GM23338 (cell line): ENCODE measurements at regions not wholly inside any gene's neighbourhood (a gene's known extent, or its start where the extent isn't known, plus 50 kb on each side); places are given as distances from the start of the nearest gene placed in this dataset.

Experiments used
- CREB1 ChIP-seq: fragments of 250-450 bp; sonication (Bioruptor Pico); IDR thresholded peaks from 2 replicates; pipeline ENCODE4 v1.5.0; 2020; ENCODE audit warnings: low read depth, mild to moderate bottlenecking, moderate library complexity
- CTCF ChIP-seq, 2 experiments: fragments of 200-600 bp in 1 of 2; sonication (generic) in 1 of 2; conservative IDR thresholded peaks; 2 replicates each; pipeline versions ENCODE4 v1.5.1 to v1.6.1; 2016 to 2017; ENCODE audit warnings: antibody characterized with exemption in 2 of 2, low read depth in 2 of 2, mild to moderate bottlenecking in 2 of 2, moderate library complexity in 1 of 2
- ETS1 ChIP-seq: IDR thresholded peaks from 2 replicates; pipeline ENCODE4 v1.6.1; 2016; ENCODE audit warnings: antibody characterized with exemption
- EZH2 ChIP-seq: fragments of 200-600 bp; sonication (generic); IDR thresholded peaks from one replicate; pipeline ENCODE4 v1.8.0; 2017; ENCODE audit warnings: antibody characterized with exemption, mild to moderate bottlenecking, low read depth; ENCODE audit not compliant: unreplicated experiment
- EZH2phosphoT487 ChIP-seq: fragments of 200-600 bp; sonication (generic); IDR thresholded peaks from one replicate; pipeline ENCODE4 v1.8.1; 2018; ENCODE audit warnings: antibody characterized with exemption; ENCODE audit not compliant: unreplicated experiment
- JUNB ChIP-seq: IDR thresholded peaks from one replicate; pipeline ENCODE4 v1.6.1; 2016; ENCODE audit warnings: antibody characterized with exemption; ENCODE audit not compliant: unreplicated experiment
- NANOG ChIP-seq: IDR thresholded peaks from 2 replicates; pipeline ENCODE4 v1.6.1; 2016; ENCODE audit warnings: antibody characterized with exemption, borderline replicate concordance
- POLR2AphosphoS5 ChIP-seq: IDR thresholded peaks from 2 replicates; pipeline ENCODE4 v1.6.1; 2016; ENCODE audit warnings: antibody characterized with exemption, low read depth
- REST ChIP-seq: IDR thresholded peaks from one replicate; pipeline ENCODE4 v1.6.1; 2018; ENCODE audit warnings: antibody characterized with exemption; ENCODE audit not compliant: unreplicated experiment
- STAT1 ChIP-seq: IDR thresholded peaks from one replicate; pipeline ENCODE4 v1.6.1; 2016; ENCODE audit warnings: antibody characterized with exemption; ENCODE audit not compliant: unreplicated experiment
- ZNF114 ChIP-seq: fragments of 250-450 bp; sonication (Bioruptor Pico); IDR thresholded peaks from 2 replicates; pipeline ENCODE4 v1.5.0; 2020; ENCODE audit warnings: mild to moderate bottlenecking, moderate library complexity
- ZNF331 ChIP-seq: fragments of 250-450 bp; sonication (Bioruptor Pico); IDR thresholded peaks from 2 replicates; pipeline ENCODE4 v1.5.0; 2020; ENCODE audit warnings: low read depth, mild to moderate bottlenecking, moderate library complexity
- ZNF462 ChIP-seq: fragments of 250-450 bp; sonication (Bioruptor Pico); IDR thresholded peaks from 2 replicates; pipeline ENCODE4 v1.5.0; 2020; ENCODE audit warnings: mild to moderate bottlenecking, moderate library complexity

- TF ChIP-seq POLR2AphosphoS5 (no peak), EZH2 (no peak), CTCF (conservative IDR thresholded peaks at IDR 0.05; ENCODE audit: low read depth in 2 of 2) (no peak), REST (no peak), STAT1 (no peak), CREB1 (CRISPR knock-in tag) (no peak), EZH2phosphoT487 (no peak), JUNB (no peak), NANOG (no peak), ETS1 (no peak), ZNF331 (CRISPR knock-in tag) (no peak), ZNF114 (CRISPR knock-in tag) (no peak), ZNF462 (CRISPR knock-in tag) (no peak)
These were observed 186.2 kb upstream of the BCOR start for GRCh38 chrX:40283981-40284380.
